ENCODE measurements at regions not wholly inside any gene's neighbourhood (a gene's known extent, or its start where the extent isn't known, plus 50 kb on each side); places are given as distances from the start of the nearest gene placed in this dataset.

DNA sequence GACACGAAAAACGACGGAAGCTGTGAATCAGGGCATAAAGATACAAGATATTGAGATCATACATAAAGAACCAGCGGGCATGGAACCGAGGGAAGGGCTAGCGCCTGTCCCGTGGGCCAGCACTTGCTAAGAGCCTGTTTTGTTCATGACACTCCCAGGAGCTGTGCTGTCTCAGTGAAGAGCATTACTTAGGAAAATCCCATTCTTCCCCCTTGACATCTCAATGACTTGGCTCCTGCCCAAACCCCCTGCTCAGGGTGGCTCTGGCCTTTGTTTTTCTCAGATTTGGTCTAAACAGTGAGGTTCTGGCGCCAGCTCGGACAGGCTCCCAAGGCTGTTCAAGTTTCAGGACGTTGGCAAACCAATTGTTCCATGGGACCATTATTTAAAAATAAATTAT, 79.1 kb upstream of the SEC14L1 start:
- no peaks in the 10 kb centered on the region for H3K27me3 Mint-ChIP-seq (ENCODE audit: low read depth)
- no peak overlapping the region for H3K27ac Mint-ChIP-seq
- H3K36me3 Mint-ChIP-seq = no peaks in the 10 kb centered on the region
- no peak overlapping the region for H3K4me3 Mint-ChIP-seq
- DNase-seq (ENCODE audit: low spot score) = no peak
- TF ChIP-seq, protein P1, sequence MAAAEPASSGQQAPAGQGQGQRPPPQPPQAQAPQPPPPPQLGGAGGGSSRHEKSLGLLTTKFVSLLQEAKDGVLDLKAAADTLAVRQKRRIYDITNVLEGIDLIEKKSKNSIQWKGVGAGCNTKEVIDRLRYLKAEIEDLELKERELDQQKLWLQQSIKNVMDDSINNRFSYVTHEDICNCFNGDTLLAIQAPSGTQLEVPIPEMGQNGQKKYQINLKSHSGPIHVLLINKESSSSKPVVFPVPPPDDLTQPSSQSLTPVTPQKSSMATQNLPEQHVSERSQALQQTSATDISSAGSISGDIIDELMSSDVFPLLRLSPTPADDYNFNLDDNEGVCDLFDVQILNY (CRISPR knock-in tag; IDR thresholded peaks at IDR 0.05) = no peak
- TF ChIP-seq ZNF232 (CRISPR knock-in tag; IDR thresholded peaks at IDR 0.05) = no peak
- TF ChIP-seq ATF3 (CRISPR knock-in tag; conservative IDR thresholded peaks at IDR 0.05) = no peak
- no peak for TF ChIP-seq OVOL2 (CRISPR knock-in tag; IDR thresholded peaks at IDR 0.05; ENCODE audit: borderline replicate concordance)
- TF ChIP-seq ESRRA (CRISPR knock-in tag; IDR thresholded peaks at IDR 0.05; ENCODE audit: borderline replicate concordance) = no peak
- TF ChIP-seq MYBL2 (CRISPR knock-in tag; IDR thresholded peaks at IDR 0.05) = no peak
- TF ChIP-seq ZNF396 (CRISPR knock-in tag; IDR thresholded peaks at IDR 0.05; ENCODE audit: borderline replicate concordance) = no peak
- TF ChIP-seq ZNF317 (CRISPR knock-in tag; IDR thresholded peaks at IDR 0.05; ENCODE audit: borderline replicate concordance, low read depth) = no peak
- TF ChIP-seq, protein P2, sequence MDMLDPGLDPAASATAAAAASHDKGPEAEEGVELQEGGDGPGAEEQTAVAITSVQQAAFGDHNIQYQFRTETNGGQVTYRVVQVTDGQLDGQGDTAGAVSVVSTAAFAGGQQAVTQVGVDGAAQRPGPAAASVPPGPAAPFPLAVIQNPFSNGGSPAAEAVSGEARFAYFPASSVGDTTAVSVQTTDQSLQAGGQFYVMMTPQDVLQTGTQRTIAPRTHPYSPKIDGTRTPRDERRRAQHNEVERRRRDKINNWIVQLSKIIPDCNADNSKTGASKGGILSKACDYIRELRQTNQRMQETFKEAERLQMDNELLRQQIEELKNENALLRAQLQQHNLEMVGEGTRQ (CRISPR knock-in tag; IDR thresholded peaks at IDR 0.05) = no peak
- H3K4me1 Mint-ChIP-seq = peaks cover 2% of the 10 kb centered on the region
- ChIA-PET CTCF (interaction anchor here (1.1 to 1.4 kb wide), 2 partner anchors 174 to 194 kb away, joined by 3 to 4 read pairs; no protein-coding TSS in a partner anchor), POLR2A (no interaction called here)
- no peak for ATAC-seq
- no peaks in the 10 kb centered on the region for H3K9me3 Mint-ChIP-seq

DNA sequence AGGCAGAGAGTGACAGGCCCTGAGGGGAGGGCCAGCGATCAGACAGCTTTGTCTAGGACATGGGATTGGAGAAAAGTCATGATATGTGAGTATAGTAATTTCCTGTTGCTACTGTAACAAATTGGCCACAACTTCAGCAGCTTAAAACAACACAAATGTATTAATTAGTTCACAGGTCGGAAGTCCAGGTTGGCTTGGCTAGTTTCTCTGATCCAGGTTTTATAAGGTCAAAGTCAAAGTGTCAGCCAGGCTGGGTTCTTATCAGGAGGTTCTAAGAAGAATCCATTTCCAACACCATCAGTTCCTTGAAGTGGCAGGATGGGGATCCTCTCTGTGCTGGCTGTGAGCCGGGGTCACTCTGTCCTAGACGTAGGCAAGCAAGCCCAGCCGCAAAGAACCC, 76.2 kb upstream of the SEC14L1 start:
- H3K4me3 Mint-ChIP-seq = no peak overlapping the region
- no peak overlapping the region; the same call in 1 of the 2 replicates for H3K27ac Mint-ChIP-seq
- no peak for DNase-seq (ENCODE audit: low spot score)
- no peak for TF ChIP-seq ETV6 (CRISPR knock-in tag; IDR thresholded peaks at IDR 0.05)
- TF ChIP-seq ERG (CRISPR knock-in tag; IDR thresholded peaks at IDR 0.05) = no peak
- TF ChIP-seq FOXP1 (CRISPR knock-in tag; IDR thresholded peaks at IDR 0.05; ENCODE audit: borderline replicate concordance) = no peak
- TF ChIP-seq ZNF532 (CRISPR knock-in tag; IDR thresholded peaks at IDR 0.05; ENCODE audit: borderline replicate concordance) = no peak
- TF ChIP-seq NFATC4 (CRISPR knock-in tag; IDR thresholded peaks at IDR 0.05) = no peak
- TF ChIP-seq ZNF219 (CRISPR knock-in tag; IDR thresholded peaks at IDR 0.05; ENCODE audit: borderline replicate concordance) = no peak
- no peak for TF ChIP-seq ATF2 (CRISPR knock-in tag; IDR thresholded peaks at IDR 0.05; ENCODE audit: borderline replicate concordance, low read depth)
- TF ChIP-seq MYBL2 (CRISPR knock-in tag; IDR thresholded peaks at IDR 0.05) = no peak
- no peak for TF ChIP-seq RORB (CRISPR knock-in tag; IDR thresholded peaks at IDR 0.05)
- TF ChIP-seq ZNF138 (CRISPR knock-in tag; conservative IDR thresholded peaks at IDR 0.05) = no peak
- no peak for TF ChIP-seq ZNF423 (CRISPR knock-in tag; IDR thresholded peaks at IDR 0.05)
- no peak for TF ChIP-seq IRF1 (CRISPR knock-in tag; IDR thresholded peaks at IDR 0.05)
- TF ChIP-seq CREB1 (CRISPR knock-in tag; IDR thresholded peaks at IDR 0.05) = no peak
- TF ChIP-seq, protein P3, sequence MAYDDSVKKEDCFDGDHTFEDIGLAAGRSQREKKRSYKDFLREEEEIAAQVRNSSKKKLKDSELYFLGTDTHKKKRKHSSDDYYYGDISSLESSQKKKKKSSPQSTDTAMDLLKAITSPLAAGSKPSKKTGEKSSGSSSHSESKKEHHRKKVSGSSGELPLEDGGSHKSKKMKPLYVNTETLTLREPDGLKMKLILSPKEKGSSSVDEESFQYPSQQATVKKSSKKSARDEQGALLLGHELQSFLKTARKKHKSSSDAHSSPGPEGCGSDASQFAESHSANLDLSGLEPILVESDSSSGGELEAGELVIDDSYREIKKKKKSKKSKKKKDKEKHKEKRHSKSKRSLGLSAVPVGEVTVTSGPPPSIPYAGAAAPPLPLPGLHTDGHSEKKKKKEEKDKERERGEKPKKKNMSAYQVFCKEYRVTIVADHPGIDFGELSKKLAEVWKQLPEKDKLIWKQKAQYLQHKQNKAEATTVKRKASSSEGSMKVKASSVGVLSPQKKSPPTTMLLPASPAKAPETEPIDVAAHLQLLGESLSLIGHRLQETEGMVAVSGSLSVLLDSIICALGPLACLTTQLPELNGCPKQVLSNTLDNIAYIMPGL (CRISPR knock-in tag; IDR thresholded peaks at IDR 0.05) = no peak
- TF ChIP-seq TEAD1 (CRISPR knock-in tag; IDR thresholded peaks at IDR 0.05) = no peak
- no peak for TF ChIP-seq NFE2L1 (CRISPR knock-in tag; IDR thresholded peaks at IDR 0.05)
- no peaks in the 10 kb centered on the region for H3K9me3 Mint-ChIP-seq
- no peaks in the 10 kb centered on the region for H3K36me3 Mint-ChIP-seq
- ChIA-PET POLR2A (interaction anchor here (0.7 kb wide), 1 partner anchor 100 kb away, joined by 4 read pairs; no protein-coding TSS in a partner anchor), CTCF (interaction anchor here (2.4 to 4.4 kb wide), 3 partner anchors 8 to 197 kb away, joined by 8 to 71 read pairs (median 30); partner anchors contain the start of gene MGAT5B)
- ATAC-seq = no peak
- H3K4me1 Mint-ChIP-seq = peaks cover 18% of the 10 kb centered on the region
- H3K27me3 Mint-ChIP-seq (ENCODE audit: low read depth) = no peaks in the 10 kb centered on the region
